Activated naive CD8-positive, alpha-beta T cell treated with anti-CD3 and anti-CD28 coated beads, Interleukin-2, amount 50 U/mL, for 24 hours (primary cell): ENCODE measurements at regions not wholly inside any gene's neighbourhood (a gene's known extent, or its start where the extent isn't known, plus 50 kb on each side); places are given as distances from the start of the nearest gene placed in this dataset.

Source experiments
- ATAC-seq: fragments of 150-1000 bp; cut with Tn5 transposase; one replicate; pipeline ENCODE4 v1.10.0; 2021
- DNase-seq: peaks from one replicate; pipeline ENCODE4 v3.0.0; 2021
- H3K27ac Mint-ChIP-seq: one replicate; pipeline ENCODE4 v1.8.0; 2021; ENCODE audit warnings: mild to moderate bottlenecking, mixed read lengths
- H3K27me3 Mint-ChIP-seq: one replicate; pipeline ENCODE4 v1.8.0; 2021; ENCODE audit warnings: mixed read lengths
- H3K36me3 Mint-ChIP-seq: one replicate; pipeline ENCODE4 v1.8.0; 2021; ENCODE audit warnings: low read depth, mixed read lengths
- H3K4me1 Mint-ChIP-seq: one replicate; pipeline ENCODE4 v1.8.0; 2021; ENCODE audit warnings: mixed read lengths
- H3K4me3 Mint-ChIP-seq: one replicate; pipeline ENCODE4 v1.8.0; 2021; ENCODE audit warnings: mild to moderate bottlenecking, moderate library complexity, mixed read lengths
- H3K9me3 Mint-ChIP-seq: one replicate; pipeline ENCODE4 v1.8.0; 2021; ENCODE audit warnings: mixed read lengths

- Mint-ChIP-seq H3K4me1 (no peaks in the 10 kb centered on the region), H3K27ac (no peak overlapping the region), H3K36me3 (no peaks in the 10 kb centered on the region), H3K4me3 (no peak overlapping the region), H3K27me3 (no peaks in the 10 kb centered on the region), H3K9me3 (peaks cover 8% of the 10 kb centered on the region)
- no peak for ATAC-seq
- no peak for DNase-seq
Observed at GRCh38 chr2:104127049-104127770, 726.7 kb upstream of the POU3F3 start.

DNA sequence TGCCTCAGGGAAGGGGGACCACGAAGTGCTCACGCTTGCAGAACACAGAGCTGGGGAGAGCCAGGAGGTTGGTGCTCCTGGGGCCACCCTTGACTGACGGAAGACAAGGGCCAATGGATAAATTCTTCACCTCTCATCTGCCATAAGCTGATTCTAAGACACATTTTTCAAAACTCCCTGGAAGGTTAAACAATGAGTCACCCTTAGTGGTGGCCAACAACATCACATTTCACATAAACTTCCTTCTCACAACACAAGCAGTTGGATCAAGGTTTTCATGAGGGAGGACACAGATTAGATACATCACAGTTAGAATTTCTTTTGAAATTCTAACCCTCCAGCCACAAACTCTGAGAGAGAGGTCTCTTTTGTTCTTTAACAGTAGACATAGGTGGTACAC lies 713.6 kb upstream of the POU3F3 start:
- Mint-ChIP-seq H3K27ac (no peak overlapping the region), H3K9me3 (peaks cover 11% of the 10 kb centered on the region), H3K36me3 (no peaks in the 10 kb centered on the region), H3K4me3 (no peak overlapping the region), H3K27me3 (no peaks in the 10 kb centered on the region), H3K4me1 (no peaks in the 10 kb centered on the region)
- DNase-seq (no peak), ATAC-seq (no peak)

GRCh38 chr2:104158191-104158590 lies 695.7 kb upstream of the POU3F3 start:
- H3K4me3 Mint-ChIP-seq, result no peak overlapping the region
- ATAC-seq, result no peak
- no peaks in the 10 kb centered on the region for H3K27me3 Mint-ChIP-seq
- H3K36me3 Mint-ChIP-seq, result no peaks in the 10 kb centered on the region
- DNase-seq, result no peak
- no peaks in the 10 kb centered on the region for H3K4me1 Mint-ChIP-seq
- H3K9me3 Mint-ChIP-seq, result peaks cover 4% of the 10 kb centered on the region
- no peak overlapping the region for H3K27ac Mint-ChIP-seq

GRCh38 chr2:104163611-104164130 lies 690.2 kb upstream of the POU3F3 start:
- no peaks in the 10 kb centered on the region for H3K27me3 Mint-ChIP-seq
- no peak overlapping the region for H3K4me3 Mint-ChIP-seq
- no peak overlapping the region for H3K27ac Mint-ChIP-seq
- H3K36me3 Mint-ChIP-seq, result no peaks in the 10 kb centered on the region
- DNase-seq, result no peak
- no peak for ATAC-seq
- no peaks in the 10 kb centered on the region for H3K4me1 Mint-ChIP-seq
- H3K9me3 Mint-ChIP-seq, result peaks cover 4% of the 10 kb centered on the region

- ATAC-seq (no peak), DNase-seq (no peak)
- peaks cover 4% of the 10 kb centered on the region for H3K9me3 Mint-ChIP-seq
- H3K4me1 Mint-ChIP-seq, result no peaks in the 10 kb centered on the region
- no peak overlapping the region for H3K27ac Mint-ChIP-seq
- H3K36me3 Mint-ChIP-seq, result no peaks in the 10 kb centered on the region
- H3K4me3 Mint-ChIP-seq, result no peak overlapping the region
- no peaks in the 10 kb centered on the region for H3K27me3 Mint-ChIP-seq
Observed at GRCh38 chr2:104164721-104165252, 689.1 kb upstream of the POU3F3 start.

- no peak overlapping the region for H3K4me3 Mint-ChIP-seq
- no peaks in the 10 kb centered on the region for H3K36me3 Mint-ChIP-seq
- no peaks in the 10 kb centered on the region for H3K27me3 Mint-ChIP-seq
- H3K27ac Mint-ChIP-seq, result no peak overlapping the region
- no peak for ATAC-seq
- DNase-seq, result no peak
- no peaks in the 10 kb centered on the region for H3K4me1 Mint-ChIP-seq
- peaks cover 18% of the 10 kb centered on the region for H3K9me3 Mint-ChIP-seq
Observed at GRCh38 chr2:104177179-104177578, 676.7 kb upstream of the POU3F3 start.

DNA sequence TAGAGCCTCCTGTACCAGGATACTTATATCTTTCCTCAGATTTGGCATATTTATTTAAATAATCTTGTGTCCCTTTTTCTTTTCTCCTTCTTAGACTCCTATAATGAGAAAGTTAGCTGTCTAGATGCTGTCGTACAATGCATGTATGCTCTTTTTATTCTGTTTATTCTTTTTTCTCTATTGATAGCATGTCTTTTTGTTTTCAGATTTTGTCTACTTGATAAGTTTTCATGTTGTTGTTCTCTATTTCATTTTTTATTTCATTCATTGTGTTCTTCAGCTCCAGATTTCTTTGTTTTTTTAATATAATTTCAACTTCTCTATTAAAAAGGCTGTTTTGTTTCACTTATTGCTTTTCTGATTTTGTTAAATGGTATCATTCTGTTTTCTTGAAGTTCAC lies 674.3 kb upstream of the POU3F3 start:
- no peak for DNase-seq
- ATAC-seq, result no peak
- no peaks in the 10 kb centered on the region for H3K36me3 Mint-ChIP-seq

DNA sequence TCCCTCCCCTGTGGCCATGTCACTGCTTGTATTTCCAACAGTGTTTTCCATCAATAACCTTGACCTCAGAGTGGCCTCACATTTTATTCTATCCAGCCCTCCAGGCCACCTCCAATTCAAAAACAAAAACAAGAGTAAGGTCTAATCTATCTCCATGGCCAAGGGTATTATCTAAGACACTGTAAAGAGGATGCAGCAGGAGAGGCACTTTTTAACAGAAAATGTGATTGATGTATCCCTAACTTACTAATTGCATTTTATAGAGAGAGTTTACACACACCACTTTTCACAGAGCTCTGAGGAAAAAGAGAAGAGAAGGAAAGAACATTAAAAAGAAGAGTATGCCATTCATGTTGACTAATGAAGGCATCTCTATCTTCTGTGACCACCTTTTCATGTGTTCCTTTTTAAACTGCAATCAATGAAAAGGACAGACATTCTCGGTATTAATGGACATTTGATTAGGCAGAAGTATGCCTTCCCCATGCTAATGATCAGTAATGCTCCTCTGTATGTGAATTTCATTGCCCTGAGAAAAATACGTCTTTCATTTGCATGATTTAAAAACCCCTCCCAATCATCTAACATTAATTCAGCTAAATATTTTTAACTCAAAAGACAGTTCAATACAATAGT lies 653.3 kb upstream of the POU3F3 start:
- peaks cover 4% of the 10 kb centered on the region for H3K9me3 Mint-ChIP-seq
- H3K27ac Mint-ChIP-seq, result no peak overlapping the region
- H3K4me1 Mint-ChIP-seq, result no peaks in the 10 kb centered on the region
- H3K27me3 Mint-ChIP-seq, result no peaks in the 10 kb centered on the region
- ATAC-seq (no peak), DNase-seq (no peak)
- H3K4me3 Mint-ChIP-seq, result no peak overlapping the region
- H3K36me3 Mint-ChIP-seq, result no peaks in the 10 kb centered on the region

More for the DNA sequence above, 674.3 kb upstream of the POU3F3 start:
- H3K4me3 Mint-ChIP-seq, result no peak overlapping the region
- no peak overlapping the region for H3K27ac Mint-ChIP-seq
- peaks cover 25% of the 10 kb centered on the region for H3K9me3 Mint-ChIP-seq
- no peaks in the 10 kb centered on the region for H3K27me3 Mint-ChIP-seq
- H3K4me1 Mint-ChIP-seq, result no peaks in the 10 kb centered on the region

DNA sequence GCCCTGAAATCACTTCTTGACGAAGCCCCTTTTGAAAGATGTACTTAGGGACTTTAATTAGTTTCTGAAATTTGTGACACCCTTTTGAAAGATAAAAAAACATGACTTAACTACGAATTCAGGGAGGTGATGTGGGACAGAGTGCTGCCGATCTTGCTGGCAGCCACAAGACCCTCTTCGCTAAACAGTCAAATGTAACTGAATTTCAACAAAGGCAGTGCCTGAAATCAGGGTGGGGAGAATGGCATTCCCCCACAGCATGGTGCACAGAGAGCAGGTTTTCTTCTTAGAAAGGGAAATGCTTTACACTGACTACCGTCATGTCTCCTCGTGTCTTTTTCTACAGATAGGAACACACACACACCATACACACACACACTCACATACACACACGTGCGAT lies 640.2 kb upstream of the POU3F3 start:
- no peak overlapping the region for H3K27ac Mint-ChIP-seq
- H3K4me3 Mint-ChIP-seq, result no peak overlapping the region
- no peak for DNase-seq
- no peaks in the 10 kb centered on the region for H3K36me3 Mint-ChIP-seq
- no peaks in the 10 kb centered on the region for H3K27me3 Mint-ChIP-seq
- peaks cover 6% of the 10 kb centered on the region for H3K9me3 Mint-ChIP-seq
- no peaks in the 10 kb centered on the region for H3K4me1 Mint-ChIP-seq
- no peak for ATAC-seq

DNA sequence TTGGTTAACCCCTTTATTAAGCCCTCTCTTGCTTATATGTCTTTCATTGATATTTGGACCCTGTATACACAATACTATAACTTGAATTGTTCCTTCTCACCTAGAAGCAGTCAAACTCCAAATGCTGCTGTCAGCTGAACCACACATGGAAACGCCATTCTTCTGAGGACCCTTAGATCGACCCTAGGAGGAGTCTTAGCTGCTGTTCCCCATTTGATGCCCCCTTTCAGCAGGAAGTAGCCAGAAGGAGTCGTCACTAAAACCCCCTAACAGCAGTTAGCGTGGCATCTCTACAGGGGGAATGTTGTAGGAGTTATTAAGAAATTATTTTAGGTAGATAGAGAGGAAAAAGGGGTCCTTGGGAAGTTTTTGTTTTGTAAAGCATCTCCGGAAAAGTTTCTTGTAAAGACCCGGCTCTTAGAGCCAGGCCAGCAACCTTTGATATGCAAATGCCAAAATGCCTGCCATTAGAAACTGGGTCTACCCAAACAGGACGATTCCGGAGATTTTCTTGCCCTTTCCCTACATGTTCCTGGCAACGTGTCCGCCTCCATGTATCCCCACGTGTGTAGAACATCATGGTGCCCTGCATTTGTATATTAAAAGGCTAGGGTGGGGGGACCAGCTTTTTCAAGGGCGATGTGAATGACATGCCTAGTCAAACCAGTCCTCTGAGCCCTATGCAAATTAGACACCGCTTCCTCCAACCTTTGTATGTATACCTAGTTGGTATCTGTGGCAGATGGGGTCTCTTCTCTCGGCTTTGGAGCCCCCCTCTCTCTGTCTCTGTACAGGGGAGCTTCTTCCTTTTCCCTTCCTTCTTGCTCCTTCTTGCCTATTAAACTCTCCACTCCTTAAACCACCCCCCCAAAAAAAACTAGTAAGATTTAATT lies 638.4 kb upstream of the POU3F3 start:
- no peaks in the 10 kb centered on the region for H3K4me1 Mint-ChIP-seq
- ATAC-seq, result no peak
- H3K36me3 Mint-ChIP-seq, result no peaks in the 10 kb centered on the region
- no peak for DNase-seq
- H3K4me3 Mint-ChIP-seq, result no peak overlapping the region
- peaks cover 6% of the 10 kb centered on the region for H3K9me3 Mint-ChIP-seq
- H3K27me3 Mint-ChIP-seq, result no peaks in the 10 kb centered on the region
- H3K27ac Mint-ChIP-seq, result no peak overlapping the region

- ATAC-seq, result no peak
Observed at GRCh38 chr2:104233591-104233990, 620.3 kb upstream of the POU3F3 start.

GRCh38 chr2:104236491-104236890 lies 617.4 kb upstream of the POU3F3 start:
- Mint-ChIP-seq H3K36me3 (no peaks in the 10 kb centered on the region), H3K27ac (no peak overlapping the region), H3K9me3 (peaks cover 31% of the 10 kb centered on the region), H3K27me3 (no peaks in the 10 kb centered on the region), H3K4me1 (no peaks in the 10 kb centered on the region), H3K4me3 (no peak overlapping the region)
- DNase-seq (no peak), ATAC-seq (no peak)

More at GRCh38 chr2:104233591-104233990, 620.3 kb upstream of the POU3F3 start:
- DNase-seq, result no peak
- no peaks in the 10 kb centered on the region for H3K4me1 Mint-ChIP-seq
- H3K27me3 Mint-ChIP-seq, result no peaks in the 10 kb centered on the region
- H3K4me3 Mint-ChIP-seq, result no peak overlapping the region
- peaks cover 18% of the 10 kb centered on the region for H3K9me3 Mint-ChIP-seq
- H3K27ac Mint-ChIP-seq, result no peak overlapping the region
- H3K36me3 Mint-ChIP-seq, result no peaks in the 10 kb centered on the region

DNA sequence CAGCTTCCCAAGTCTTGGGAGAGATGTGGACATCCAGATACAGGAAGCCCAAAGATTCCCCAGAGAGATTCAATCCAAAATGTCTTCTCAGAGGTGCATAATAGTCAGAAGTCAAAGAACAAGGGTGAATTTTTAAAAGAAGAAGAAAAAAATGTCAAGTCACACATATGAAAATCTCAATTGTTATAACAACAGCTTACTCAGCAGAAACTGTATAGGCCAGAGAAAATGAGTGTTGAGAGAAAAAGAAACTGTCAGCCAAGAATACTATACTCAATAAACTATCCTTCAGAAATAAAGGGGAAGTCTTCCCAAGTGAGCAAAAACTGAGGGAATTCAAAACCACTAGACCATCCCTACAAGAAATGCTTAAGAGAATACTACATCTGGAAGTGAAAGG lies 612.9 kb upstream of the POU3F3 start:
- Mint-ChIP-seq H3K4me1 (no peaks in the 10 kb centered on the region), H3K27me3 (no peaks in the 10 kb centered on the region), H3K36me3 (no peaks in the 10 kb centered on the region), H3K27ac (no peak overlapping the region), H3K4me3 (no peak overlapping the region), H3K9me3 (peaks cover 44% of the 10 kb centered on the region)
- DNase-seq (no peak), ATAC-seq (no peak)

GRCh38 chr2:104249629-104250028 lies 604.3 kb upstream of the POU3F3 start:
- Mint-ChIP-seq H3K9me3 (peaks cover 2% of the 10 kb centered on the region), H3K27ac (no peak overlapping the region), H3K36me3 (no peaks in the 10 kb centered on the region), H3K4me3 (no peak overlapping the region), H3K27me3 (no peaks in the 10 kb centered on the region), H3K4me1 (no peaks in the 10 kb centered on the region)
- no peak for DNase-seq
- no peak for ATAC-seq
